A549 (cell line): ENCODE measurements at regions not wholly inside any gene's neighbourhood (a gene's known extent, or its start where the extent isn't known, plus 50 kb on each side); places are given as distances from the start of the nearest gene placed in this dataset.

Experiments used
- CHD2 ChIP-seq: fragments of 150-350 bp; IDR thresholded peaks from 2 replicates; pipeline ENCODE4 v1.6.1; 2014; ENCODE audit warnings: low read length; ENCODE audit not compliant: partially characterized antibody
- CHD4 ChIP-seq: fragments of 200-600 bp; sonication (generic); IDR thresholded peaks from 2 replicates; pipeline ENCODE4 v1.6.1; 2016; ENCODE audit warnings: antibody characterized with exemption, mild to moderate bottlenecking, borderline replicate concordance
- EHMT2 ChIP-seq: fragments of 200-600 bp; sonication (generic); IDR thresholded peaks from 2 replicates; pipeline ENCODE4 v1.6.1; 2016; ENCODE audit warnings: antibody characterized with exemption, low read depth, mild to moderate bottlenecking, moderate library complexity
- EP300 ChIP-seq, 2 experiments: fragments of >200 bp; sonication (Bioruptor Twin); formaldehyde crosslinking; IDR thresholded peaks; 2 replicates in 1 of 2; 3 replicates in 1 of 2; pipeline ENCODE4 v1.6.1; 2016 to 2017
- HOXB5 ChIP-seq: fragments of 250-450 bp; sonication (Bioruptor Pico); IDR thresholded peaks from 2 replicates; pipeline ENCODE4 v1.5.0; 2020; ENCODE audit warnings: mild to moderate bottlenecking, moderate library complexity
- KDM5A ChIP-seq: fragments of 200-600 bp; sonication (generic); IDR thresholded peaks from 2 replicates; pipeline ENCODE4 v1.6.1; 2016; ENCODE audit warnings: antibody characterized with exemption, mild to moderate bottlenecking
- MAFK ChIP-seq: fragments of 450-650 bp; IDR thresholded peaks from 2 replicates; pipeline ENCODE4 v1.6.1; 2014; ENCODE audit not compliant: partially characterized antibody
- POLR2A ChIP-seq: IDR thresholded peaks from 2 replicates; pipeline ENCODE4 v1.6.1; 2012; ENCODE audit warnings: mild to moderate bottlenecking, low read length
- POLR2AphosphoS2 ChIP-seq: conservative IDR thresholded peaks from 2 replicates; pipeline ENCODE4 v1.6.1; 2012; ENCODE audit warnings: low read length, improper control_type of control experiment, inconsistent platforms
- RARB ChIP-seq: fragments of 250-450 bp; sonication (Bioruptor Pico); IDR thresholded peaks from 2 replicates; pipeline ENCODE4 v1.8.0; 2021; ENCODE audit warnings: mild to moderate bottlenecking, moderate library complexity
- TF ChIP-seq, protein P1 (sequence below): fragments of >200 bp; sonication (Bioruptor Twin); formaldehyde crosslinking; IDR thresholded peaks from 3 replicates; pipeline ENCODE4 v1.5.1; 2016
- TF ChIP-seq, protein P2 (sequence below): fragments of >200 bp; sonication (Bioruptor Twin); formaldehyde crosslinking; IDR thresholded peaks from 3 replicates; pipeline ENCODE4 v1.6.1; 2016
- TF ChIP-seq, protein P3 (sequence below): IDR thresholded peaks from 2 replicates; pipeline ENCODE4 v1.6.1; 2012

DNA sequence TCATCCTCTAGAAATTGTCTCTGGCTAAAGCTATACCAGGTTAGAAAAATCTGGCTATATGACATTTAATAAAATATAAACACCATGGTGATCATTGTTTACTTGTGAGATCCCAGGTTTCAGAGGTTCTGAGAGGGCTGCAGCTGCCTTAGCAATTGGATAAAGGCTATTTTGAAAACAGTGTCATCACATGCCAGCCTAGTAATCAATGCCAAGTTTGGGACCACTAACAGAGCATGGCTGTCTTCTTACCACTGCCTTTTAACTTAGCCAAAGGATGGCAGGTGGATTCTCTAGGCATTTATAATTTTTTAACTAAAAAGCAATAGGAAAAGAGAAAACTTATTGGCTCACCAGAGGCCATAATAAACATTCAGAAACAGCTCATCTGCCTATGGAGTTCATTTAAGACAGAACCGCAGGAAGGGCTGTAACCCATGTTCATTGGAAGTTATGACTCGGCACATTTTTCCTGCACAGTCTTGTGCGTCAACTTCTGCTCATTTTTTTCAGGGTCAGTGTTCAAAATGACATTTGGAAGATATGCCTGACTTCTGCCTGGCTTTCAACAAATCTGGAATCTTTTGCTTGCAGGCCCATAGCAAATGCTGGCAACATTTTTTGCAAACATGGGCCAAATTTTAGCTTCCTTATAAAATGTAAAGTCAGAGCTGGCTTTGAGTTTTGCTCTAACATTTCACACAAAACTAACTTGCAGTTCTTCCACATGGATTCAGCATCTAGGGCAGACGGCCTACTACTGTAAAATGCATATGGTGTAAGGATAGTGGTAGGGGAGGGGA, 476.0 kb upstream of the TBL1XR1 start:
- TF ChIP-seq, protein P1, sequence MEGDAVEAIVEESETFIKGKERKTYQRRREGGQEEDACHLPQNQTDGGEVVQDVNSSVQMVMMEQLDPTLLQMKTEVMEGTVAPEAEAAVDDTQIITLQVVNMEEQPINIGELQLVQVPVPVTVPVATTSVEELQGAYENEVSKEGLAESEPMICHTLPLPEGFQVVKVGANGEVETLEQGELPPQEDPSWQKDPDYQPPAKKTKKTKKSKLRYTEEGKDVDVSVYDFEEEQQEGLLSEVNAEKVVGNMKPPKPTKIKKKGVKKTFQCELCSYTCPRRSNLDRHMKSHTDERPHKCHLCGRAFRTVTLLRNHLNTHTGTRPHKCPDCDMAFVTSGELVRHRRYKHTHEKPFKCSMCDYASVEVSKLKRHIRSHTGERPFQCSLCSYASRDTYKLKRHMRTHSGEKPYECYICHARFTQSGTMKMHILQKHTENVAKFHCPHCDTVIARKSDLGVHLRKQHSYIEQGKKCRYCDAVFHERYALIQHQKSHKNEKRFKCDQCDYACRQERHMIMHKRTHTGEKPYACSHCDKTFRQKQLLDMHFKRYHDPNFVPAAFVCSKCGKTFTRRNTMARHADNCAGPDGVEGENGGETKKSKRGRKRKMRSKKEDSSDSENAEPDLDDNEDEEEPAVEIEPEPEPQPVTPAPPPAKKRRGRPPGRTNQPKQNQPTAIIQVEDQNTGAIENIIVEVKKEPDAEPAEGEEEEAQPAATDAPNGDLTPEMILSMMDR: no peak
- TF ChIP-seq EHMT2 (no peak), CHD2 (no peak), CHD4 (no peak), KDM5A (no peak), POLR2A (no peak), EP300 (IDR thresholded peaks at IDR 0.05) (no peak), RARB (CRISPR knock-in tag) (no peak), MAFK (peak; percentile 75), POLR2AphosphoS2 (no peak), HOXB5 (CRISPR knock-in tag) (no peak)
- TF ChIP-seq, protein P2, sequence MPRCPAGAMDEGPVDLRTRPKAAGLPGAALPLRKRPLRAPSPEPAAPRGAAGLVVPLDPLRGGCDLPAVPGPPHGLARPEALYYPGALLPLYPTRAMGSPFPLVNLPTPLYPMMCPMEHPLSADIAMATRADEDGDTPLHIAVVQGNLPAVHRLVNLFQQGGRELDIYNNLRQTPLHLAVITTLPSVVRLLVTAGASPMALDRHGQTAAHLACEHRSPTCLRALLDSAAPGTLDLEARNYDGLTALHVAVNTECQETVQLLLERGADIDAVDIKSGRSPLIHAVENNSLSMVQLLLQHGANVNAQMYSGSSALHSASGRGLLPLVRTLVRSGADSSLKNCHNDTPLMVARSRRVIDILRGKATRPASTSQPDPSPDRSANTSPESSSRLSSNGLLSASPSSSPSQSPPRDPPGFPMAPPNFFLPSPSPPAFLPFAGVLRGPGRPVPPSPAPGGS: no peak
- TF ChIP-seq, protein P3, sequence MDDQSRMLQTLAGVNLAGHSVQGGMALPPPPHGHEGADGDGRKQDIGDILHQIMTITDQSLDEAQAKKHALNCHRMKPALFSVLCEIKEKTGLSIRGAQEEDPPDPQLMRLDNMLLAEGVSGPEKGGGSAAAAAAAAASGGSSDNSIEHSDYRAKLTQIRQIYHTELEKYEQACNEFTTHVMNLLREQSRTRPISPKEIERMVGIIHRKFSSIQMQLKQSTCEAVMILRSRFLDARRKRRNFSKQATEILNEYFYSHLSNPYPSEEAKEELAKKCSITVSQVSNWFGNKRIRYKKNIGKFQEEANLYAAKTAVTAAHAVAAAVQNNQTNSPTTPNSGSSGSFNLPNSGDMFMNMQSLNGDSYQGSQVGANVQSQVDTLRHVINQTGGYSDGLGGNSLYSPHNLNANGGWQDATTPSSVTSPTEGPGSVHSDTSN: no peak
